HG02885 (cell line): ENCODE measurements at regions not wholly inside any gene's neighbourhood (a gene's known extent, or its start where the extent isn't known, plus 50 kb on each side); places are given as distances from the start of the nearest gene placed in this dataset.

Source experiments
- ATAC-seq: cut with Tn5 transposase; IDR thresholded peaks from one replicate; pipeline ENCODE4 v1.9.1; 2021; ENCODE audit warnings: mild to moderate bottlenecking; ENCODE audit not compliant: unreplicated experiment, poor library complexity

GRCh38 chr4:24666316-24666715 is 82.0 kb upstream of the DHX15 start:
- no peak for ATAC-seq

DNA sequence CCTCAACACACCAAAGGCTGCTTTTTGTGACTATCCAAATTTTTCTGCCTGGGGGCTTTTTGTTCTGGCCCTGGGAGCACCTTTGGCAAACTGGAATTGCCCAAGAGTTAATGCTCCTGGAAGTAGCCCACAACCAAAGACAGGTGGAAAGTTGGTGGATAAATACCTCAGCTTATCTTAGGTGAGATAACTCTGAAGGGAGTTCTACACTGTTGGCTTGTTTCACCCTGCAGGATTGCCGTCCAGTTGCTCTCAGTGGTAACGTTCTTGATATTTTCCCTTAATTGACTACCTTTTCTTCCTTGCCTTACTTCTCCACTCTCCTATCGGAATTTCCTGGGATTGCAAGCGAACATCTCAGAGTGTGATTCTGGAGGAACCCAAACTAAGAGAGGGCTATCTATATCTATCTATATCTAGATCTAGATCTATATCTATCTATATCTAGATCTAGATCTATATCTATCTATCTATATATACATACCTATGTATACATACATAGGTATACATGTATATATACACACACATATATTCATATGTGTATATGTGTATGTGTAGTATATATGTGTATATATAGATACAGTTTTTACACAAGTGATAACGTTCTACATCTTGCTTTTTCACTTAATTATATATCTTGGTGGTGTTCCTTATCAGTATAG is 82.6 kb upstream of the DHX15 start:
- ATAC-seq = no peak

- no peak for ATAC-seq
Measured at GRCh38 chr4:24668956-24669355, 84.6 kb upstream of the DHX15 start.

DNA sequence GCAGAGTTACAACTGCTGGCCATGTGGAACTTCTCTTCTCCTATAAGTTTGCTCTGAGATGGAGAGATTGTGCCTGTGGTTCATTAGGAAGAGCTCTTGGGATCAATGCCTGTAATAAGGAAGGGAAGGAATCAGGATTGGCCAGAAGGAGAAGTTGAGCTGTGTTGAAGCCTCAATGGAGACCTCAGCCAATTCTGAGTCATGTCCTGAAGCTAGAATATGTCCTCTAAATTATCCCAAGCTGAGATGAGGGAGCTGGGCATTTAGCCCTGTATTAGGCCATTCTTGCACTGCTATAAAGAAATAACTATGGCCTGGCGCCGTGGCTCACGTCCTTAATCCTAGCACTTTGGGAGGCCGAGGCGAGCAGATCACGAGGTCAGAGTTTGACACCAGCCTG is 85.4 kb upstream of the DHX15 start:
- no peak for ATAC-seq

GRCh38 chr4:24671849-24672248 is 87.5 kb upstream of the DHX15 start:
- no peak for ATAC-seq

DNA sequence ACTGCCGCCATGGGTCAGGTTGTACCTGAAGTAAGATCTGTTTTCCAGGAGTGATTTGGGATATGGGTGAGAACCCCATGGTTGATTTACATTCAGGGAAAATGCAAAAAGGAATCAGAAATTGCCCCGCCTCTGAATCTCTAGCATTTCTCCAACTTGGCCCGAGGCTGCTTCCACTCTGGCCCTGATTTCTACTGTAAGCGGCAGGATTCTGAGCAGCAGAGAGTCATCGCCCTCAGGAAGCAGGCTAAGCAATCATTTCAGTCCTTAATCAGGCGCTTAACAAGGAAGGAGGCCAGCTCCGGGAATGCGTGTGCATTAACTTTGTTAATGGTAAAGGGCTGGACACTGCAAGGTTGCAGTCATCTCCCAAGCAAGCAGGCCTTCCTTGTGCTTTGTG is 88.5 kb upstream of the DHX15 start:
- no peak for ATAC-seq

GRCh38 chr4:24674279-24674678 is 89.9 kb upstream of the DHX15 start:
- ATAC-seq = no peak

- ATAC-seq = no peak
Measured at GRCh38 chr4:24675721-24676389, 91.5 kb upstream of the DHX15 start.

DNA sequence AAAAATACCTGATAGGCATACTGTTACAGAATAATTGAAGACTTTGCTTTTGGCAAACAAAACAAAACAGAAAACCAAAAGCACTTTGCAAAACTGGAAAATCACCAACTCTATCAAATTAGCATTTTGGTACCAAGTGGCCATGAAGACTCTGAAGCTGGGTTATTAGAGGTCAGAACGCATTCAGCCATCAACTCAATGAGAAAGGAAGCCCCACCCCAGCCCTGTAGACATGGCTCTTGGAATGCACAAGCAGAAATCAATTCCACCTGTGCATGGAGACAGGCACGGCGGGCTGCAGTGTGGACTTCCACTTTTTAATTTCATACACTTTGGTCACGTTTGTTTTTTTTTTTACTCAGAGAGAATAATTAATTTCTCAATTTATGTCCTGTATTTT is 93.6 kb upstream of the DHX15 start:
- no peak for ATAC-seq

DNA sequence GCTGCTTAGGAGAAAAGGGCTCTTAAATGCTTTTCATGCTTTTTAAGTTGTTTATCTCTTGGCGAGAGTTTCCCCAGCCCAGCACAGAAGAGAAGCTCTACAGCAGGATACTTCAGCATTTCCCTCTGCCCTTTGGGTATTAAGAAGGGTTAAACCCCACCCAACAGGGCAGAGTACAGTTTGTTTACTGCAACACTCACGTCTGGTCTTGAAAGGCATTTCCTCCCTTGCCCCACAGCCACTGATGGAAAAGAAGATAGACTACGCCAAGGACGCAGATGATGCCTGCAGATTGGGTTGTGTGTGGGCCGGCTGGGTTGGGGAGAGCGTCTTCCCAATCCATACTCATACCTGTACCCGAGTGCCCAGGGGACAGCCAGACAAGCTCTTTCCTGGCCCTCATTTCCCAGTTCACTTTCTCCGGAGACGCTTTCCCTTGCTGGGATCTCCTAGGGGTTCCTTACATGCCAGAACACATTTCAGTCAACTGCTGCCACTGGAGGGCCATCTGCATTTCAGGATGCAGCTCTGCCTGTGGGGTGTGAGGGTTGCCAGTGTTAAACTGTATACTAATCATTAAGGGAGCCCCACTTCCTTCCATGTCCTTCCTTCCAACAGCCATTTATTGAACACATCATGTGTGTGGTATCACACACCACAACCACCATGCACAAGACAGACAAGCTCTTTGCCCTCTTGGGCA is 96.5 kb upstream of the DHX15 start:
- ATAC-seq = no peak

- ATAC-seq = no peak
Measured at GRCh38 chr4:24683116-24683515, 98.8 kb upstream of the DHX15 start.

DNA sequence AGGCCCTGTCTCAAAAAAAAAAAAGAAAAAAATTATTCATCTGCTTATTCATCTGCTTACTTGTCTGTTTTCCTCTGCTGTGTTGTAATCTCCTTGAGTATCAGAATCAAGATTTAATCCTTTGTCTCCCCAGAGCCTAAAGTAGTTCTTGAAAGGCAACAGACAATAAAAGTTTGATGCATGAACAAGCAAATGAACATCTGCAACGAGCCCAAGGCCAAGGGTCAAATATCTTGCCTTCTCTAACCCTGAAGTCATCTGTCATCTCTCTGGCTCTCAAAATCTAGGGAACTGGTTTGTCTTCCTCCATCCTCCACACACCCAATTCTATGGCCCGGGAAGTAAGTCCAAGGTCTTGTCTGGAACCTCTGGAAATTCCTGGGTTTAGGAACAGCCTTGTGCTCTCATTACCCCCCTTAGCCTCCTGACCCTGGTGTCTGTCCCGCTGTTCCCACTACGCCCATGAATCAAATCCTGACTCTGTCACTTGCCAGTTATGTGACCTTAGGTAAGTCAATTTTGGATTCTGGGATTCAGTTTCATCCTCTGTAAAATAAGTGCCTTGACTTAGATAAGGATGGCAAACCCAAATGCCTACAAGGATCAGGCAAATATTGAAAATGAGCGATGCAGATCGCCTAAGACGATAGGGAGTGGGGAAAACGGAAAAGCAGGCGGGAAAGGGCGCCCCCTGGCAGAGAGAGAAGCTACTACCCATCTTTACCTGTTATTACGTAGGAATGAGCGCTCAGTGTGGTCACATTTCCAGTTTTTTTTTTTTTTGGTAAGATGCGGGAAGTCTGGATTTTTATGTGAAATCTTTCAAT is 102.7 kb upstream of the DHX15 start:
- ATAC-seq = no peak

- ATAC-seq = no peak
Measured at GRCh38 chr4:24688453-24688852, 104.1 kb upstream of the DHX15 start.

DNA sequence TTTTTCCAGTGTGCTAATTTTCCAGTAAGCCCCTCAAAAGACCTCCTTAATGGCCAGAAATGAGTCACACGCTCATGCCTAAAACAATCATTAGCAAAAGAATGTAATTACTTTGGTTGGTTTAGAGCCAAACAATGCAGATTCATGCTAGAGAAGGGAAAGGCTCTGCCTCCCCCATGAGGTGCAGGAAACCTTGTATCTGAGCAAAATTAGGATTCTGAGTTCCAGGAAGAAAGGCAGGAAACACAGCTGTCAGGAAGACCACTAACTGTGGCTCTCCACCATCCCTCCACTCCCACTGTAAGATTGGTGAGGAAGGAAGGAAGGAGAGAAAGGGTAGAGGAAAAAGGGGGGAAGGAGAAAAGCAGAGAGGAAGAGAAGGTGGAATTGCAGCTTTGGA is 104.9 kb upstream of the DHX15 start:
- no peak for ATAC-seq

DNA sequence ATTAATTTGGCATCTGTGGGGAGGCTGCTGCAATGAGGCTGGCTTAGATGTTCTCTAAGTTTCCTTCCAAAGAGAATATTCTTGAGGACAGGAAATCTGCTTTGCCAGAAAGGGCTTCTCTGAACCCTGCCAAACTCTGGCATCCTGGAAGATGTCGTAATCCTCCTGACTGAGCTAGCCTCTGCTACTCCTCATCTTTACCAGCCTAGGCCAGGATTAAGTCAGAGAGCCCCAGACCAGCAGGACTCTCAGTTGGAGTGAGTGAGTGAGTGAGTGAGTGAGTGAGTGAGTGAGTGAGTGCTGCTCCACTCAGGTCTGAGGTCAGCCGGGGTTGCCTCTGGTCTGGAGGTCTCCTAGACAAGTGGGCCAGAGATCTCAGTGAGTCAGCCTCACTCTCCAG is 104.9 kb upstream of the SOD3 start:
- no peak for ATAC-seq

- ATAC-seq = no peak
Measured at GRCh38 chr4:24693636-24694035, 101.7 kb upstream of the SOD3 start.

GRCh38 chr4:24700118-24700517 is 95.3 kb upstream of the SOD3 start:
- ATAC-seq = no peak

GRCh38 chr4:24701683-24702082 is 93.7 kb upstream of the SOD3 start:
- no peak for ATAC-seq

DNA sequence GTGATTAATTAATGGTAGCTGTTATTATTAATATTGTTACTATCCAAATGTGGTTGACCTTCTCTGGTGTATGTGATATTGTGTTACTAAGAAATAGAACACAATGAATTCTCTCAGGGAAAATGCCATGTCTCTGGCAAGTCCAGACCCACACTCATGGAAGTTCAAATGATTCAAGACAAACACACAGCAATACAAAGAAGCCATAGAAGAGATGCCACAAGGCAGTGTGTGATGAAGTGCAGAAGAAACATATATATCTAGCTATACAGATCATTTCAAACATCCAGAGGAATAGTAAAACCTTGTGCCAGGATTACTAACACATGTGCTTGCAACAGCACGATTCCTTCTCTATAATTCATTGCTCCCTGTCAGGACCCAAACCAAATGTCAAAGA is 93.1 kb upstream of the SOD3 start:
- no peak for ATAC-seq

- ATAC-seq = no peak
Measured at GRCh38 chr4:24703298-24703697, 92.1 kb upstream of the SOD3 start.

DNA sequence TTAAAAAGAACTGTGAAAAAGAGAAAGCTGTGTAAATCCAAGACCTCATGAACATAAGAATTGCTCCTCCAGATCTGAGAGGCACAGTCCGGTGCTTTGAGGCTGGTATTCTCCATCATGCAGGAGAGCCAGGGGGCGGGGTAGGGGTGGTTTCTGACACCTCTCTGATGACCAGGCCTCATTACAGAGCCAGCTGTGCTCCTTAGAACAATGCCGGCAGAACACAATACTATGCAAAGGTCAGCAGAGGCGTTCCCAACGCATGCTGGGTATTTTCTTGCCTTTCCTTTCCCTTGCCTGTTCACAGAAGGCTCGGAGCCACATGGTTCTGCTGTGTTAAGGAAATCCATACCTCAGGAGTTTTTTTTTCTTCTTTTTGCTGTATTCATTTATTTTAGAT is 91.2 kb upstream of the SOD3 start:
- ATAC-seq = no peak
